HG02884 (cell line): ENCODE measurements at regions not wholly inside any gene's neighbourhood (a gene's known extent, or its start where the extent isn't known, plus 50 kb on each side); places are given as distances from the start of the nearest gene placed in this dataset.
A peak's percentile ranks its signal among the peaks of the same experiment; 100 is the strongest.

Experiments used
- ATAC-seq: cut with Tn5 transposase; IDR thresholded peaks from one replicate; pipeline ENCODE4 v1.9.1; 2021; ENCODE audit warnings: mild to moderate bottlenecking, moderate library complexity; ENCODE audit not compliant: unreplicated experiment

DNA sequence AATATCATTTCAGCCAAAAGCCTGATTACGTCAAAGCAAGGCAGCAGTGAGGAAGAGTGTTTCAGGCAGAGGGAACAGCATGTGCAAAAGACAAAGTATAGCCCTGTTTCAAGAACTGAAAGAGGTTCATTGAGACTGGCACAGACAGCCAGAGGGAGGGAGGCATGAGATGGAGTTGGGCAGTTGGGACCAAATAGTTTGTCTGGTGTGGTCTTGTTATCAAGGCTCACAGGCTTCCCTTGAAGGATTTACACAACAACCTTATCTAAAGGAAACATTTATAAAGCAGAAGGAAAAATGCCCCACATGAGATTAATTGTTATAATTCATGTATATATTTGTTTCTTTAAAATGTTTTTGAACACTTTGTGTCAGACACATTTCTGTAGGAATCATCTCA, 253.3 kb downstream of the DMAC1 start:
- no peak for ATAC-seq

DNA sequence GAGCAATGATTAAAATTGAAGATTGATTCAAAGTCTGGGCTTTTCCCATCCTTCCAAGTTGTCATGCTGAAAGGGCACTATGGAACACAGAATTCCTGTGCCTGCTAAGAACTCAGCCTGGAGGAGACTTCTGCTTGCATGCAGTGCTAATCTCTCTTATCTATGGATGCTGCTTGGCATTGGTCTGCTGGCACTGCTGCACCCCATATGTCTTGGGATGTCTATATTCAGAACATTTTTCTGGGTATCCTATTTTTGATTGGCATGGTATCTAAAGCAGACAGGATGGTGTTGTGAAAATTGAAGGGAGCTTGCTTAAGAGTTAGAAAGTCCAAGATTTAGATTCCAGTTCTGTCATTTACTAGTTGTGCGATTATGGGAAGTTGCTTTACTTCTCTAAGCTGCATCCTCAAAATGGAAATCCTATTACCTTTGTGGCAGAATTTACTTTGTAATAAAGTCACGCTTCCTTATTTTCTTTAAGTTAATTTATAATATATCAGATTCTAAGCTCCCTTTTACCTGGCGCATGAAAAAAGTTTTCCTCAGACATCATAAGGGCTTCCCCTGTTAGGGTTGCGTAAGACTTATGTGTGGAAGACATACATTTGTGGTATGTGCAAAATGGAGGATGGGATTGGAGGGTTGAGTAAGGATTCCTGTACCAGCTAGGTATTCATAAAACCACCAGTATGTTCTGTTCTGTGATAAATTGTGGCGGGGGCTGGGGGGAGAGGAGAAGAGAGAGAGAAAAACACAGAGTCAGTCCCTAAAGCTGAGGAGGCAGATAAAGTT, 254.0 kb downstream of the DMAC1 start:
- ATAC-seq: no peak

DNA sequence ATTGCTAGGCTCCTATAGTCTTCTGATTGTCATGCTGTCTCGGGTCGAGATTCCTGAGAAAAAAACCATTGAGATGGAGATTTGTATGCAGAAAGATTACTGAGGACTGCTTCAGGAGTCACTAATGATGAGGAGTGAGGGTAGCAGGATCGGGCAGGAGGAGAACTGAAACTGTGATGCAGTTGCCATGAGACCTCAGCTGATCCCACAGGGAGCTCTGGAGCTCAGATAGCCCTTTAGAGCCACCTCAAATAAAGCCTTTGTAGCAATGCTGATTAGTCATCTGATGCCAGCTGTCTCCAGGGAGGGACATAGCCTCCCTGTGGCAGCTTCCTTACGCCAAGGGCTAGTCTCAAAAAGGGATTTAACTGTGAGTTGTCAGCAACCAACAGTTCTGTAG, 256.9 kb downstream of the DMAC1 start:
- no peak for ATAC-seq

DNA sequence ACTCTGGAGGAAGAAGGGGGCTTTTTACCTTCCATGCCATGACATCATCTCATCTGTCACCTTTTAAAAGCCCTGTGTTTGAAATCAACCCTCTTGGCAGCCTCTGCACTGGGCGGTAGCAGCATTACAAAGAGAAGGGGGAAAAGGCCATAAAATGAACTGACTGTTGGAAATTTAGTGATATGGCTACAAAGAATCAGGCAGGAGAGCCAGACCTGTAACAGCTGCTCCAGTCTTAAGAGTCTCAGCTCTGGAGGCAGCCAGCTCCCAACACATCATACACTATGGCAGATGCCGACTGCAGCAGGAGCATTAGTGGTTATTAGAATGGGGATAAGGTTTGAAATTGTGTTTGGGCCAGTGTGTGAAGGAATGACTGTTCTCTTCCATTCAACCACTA, 257.5 kb downstream of the DMAC1 start:
- no peak for ATAC-seq

DNA sequence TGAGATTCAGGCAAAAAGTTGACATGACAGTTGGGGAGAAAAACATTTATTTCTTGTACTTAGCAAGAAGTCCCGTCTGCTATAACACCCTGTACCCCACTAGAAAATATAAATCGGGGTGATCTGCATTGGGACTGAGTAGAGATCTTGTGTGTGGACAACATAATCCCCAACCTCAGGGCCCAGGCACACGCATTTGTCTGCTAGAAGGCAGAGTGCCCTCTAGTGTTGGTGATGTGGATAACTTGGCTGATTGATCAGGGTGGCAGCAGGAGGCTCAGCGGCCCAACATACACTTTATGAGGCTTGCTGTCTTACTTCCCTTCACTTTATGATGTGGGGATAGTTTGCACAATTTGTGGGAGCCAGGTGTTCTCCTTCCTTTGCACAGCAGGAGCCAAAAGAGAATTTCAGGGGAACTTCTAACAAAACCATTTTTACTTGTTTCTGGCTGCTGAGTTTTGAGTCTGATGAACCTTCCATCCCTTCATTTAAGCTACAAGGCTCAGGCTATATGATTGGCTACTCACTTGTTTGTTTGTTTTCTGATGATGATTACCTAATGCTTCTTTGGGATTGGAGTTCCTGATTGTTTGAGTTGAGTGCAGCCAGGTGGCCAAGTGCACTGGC, 263.2 kb downstream of the DMAC1 start:
- peak; percentile 86 for ATAC-seq

DNA sequence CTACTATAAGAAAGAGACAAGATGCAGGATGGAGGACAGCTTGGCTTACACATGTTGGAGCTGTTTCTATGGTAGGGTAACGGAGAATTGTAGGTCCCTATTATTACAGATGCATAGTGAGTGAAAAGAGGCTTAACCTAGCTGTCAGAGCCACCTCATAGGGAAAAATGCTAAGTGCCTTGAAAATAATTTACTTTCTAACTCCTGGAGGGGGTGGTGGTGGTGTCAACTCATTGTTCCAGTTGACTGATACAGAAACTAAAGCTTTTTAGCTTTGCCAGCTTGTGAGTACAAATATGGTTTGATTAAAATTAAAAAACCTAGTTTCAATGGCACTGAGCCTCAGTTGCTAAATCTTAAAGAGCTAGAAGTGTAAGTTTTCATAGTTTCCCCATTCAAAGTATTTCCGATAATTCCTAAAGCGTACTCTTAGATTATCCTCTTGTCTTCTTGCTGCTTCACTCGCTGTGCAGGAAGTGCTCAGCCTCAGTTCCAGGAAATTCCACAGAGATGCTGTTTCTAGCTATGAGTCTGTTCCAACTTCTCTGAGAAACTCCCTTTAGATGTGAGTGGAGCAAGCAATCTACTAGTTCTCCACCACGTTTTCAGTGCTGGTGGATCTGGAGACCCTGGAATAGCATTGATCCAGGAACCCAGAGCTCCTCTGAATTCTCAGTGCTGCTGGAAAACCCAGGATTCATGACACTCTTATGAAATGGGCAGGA, 265.2 kb downstream of the DMAC1 start:
- ATAC-seq: peak; percentile 37

DNA sequence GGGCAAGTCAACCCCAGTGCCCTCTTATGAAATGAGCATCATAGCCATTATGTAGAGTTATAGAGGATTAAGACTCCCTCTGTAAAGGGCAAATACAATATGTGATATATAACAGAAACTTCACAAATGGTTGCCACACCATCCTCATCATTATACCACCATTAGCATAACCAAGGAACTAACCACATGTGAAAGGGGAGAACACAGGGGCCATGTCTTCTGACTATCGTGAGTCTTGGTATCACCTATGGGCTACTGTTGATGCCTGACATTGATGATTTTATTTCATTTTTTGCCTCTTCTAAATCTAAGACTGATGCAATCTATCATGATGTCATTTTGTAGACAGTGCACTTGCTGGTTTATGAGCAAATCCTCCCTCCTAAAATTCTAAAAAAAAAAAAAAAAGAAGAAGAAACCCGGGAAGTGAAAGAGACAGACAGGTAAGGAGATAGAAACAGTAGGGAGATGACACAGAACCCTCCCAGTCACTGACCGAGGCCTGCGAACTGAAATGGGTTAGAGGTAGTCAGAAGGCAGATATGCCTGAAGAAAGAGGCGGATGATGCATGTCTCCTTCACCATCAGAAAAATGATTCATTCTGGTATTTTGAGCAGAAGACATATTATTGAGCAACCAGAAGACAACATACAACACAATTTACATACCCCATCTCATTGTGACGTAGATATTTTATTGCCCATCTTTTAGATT, 266.0 kb downstream of the DMAC1 start:
- no peak for ATAC-seq

DNA sequence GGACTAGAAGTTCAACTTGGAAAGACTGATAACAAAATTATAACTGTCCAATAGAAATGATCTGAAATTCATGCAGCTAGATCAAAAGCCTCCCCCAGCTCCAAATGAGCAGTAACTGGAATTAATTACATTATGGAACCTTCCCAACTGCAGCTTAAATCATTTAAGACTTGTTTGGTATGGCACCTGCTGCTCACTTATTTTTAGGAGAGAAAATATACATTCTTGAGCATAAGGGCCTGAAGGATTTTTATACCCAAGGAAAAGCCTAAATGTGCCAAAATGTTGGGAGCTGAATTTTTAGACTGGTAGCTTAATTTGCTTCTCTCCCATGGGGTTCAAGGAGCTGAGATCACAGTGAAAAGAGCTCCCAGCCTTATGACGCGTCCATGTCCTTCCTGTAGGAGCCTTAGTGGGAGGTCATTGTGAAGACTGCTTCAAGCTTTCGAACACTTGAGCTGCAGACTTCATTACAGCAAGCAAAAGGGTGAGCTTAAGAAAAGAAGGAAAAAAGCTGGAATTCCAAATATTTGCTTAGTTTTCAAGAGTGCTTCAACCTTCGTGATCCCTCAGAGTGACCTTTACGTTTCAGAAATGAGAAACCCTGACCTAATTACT, 276.0 kb downstream of the DMAC1 start:
- ATAC-seq: no peak

DNA sequence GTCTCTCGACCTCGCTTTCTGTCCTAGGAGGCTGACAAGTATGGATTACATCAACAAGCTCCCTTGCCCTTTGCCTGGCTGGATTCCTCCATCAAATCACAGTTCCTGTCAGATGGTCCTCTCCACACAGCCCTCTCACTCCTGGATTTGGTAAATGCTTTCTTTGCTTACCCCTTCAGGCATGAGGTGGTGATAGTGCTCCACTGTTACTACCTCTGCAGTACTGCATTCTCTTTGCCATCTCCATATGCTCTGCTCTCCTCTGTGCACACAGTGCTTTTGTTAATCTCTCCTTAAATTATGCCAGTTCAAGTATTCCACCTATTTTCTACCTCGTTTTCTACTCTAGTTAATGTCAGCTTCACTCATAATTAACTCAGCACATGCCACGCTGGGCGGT, 279.2 kb downstream of the DMAC1 start:
- ATAC-seq: no peak

DNA sequence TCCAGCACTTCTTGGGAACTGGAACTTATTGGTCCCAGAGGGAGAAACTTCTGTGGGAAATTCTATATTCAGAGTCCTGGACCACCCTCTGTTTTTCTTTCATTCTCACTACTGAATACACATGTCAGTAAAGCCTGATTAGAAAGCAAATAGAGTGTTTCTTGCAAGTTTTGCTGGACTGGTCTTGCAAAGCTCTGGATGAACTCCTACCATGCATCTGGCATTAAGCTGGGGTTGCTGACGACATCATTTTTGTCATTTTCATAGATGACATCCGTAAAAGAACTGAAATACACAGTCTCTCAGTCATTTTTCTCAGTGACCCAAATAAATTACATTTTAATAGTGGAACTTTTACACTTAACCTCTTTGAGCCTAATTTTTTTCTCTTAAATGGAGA, 283.2 kb downstream of the DMAC1 start:
- no peak for ATAC-seq

DNA sequence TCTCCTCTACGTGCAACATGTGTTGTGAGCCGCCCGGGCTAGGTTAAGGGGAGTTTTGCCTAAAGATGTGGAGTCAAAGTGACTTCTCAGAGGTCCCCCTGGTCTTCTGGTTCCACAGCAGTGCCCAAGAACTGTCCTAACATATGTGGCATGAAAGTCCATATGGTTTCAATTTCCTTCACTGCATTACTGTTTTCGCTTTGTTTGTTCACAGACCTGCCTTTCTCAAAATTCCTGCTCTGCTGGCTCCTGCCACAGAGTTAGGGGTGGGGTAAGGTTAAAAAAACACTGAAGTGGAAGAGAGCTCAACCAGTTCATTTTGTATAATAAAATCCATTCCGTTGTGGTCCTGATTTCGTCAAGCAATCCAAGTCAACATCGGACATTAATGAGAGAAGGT, 289.4 kb downstream of the DMAC1 start:
- no peak for ATAC-seq

DNA sequence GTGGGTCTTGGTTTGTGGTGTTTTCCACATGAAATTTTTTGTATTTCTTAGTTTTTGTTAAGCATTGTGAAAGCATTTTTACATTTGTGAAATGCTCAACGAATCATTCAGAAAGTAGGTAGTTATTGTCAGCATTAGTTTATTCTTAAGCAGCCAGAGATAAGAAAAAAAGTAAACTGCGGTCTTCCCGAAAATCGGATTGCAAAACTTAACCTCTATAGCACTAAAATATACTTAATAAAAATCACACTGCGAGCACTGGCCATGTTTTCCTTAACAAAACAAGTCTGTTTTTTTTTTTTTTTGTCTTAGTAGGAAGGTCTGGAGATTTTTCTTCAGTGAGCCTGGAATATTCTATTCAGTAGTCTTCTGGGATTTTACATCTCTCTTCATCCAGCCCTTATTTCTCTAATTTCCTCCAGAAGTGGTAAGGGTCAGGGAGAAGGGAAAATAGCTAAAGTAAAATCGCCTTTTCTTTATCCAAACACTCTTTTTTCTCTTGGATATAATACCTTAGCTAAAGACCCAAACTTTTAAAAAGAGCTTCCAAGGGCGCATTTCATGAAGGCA, 289.9 kb downstream of the DMAC1 start:
- ATAC-seq: no peak

DNA sequence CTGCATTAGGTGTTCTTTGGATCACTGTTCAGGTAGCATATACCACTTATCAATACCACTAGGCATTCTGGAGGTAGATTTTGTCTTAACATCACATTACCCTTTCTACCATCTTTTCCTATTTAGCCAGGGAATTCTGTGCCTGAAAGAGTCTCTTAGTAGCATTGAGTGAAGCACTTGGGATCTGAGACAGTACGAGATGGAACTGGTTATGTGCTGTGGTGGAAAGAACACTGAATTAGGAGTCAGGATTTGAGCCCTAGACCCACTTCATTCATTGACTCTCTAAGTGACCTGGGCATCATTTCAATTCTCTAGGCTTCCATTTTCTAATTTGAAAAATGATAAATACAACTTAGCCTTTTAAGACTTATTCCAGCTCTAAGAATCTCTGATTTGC, 291.1 kb downstream of the DMAC1 start:
- ATAC-seq: no peak

DNA sequence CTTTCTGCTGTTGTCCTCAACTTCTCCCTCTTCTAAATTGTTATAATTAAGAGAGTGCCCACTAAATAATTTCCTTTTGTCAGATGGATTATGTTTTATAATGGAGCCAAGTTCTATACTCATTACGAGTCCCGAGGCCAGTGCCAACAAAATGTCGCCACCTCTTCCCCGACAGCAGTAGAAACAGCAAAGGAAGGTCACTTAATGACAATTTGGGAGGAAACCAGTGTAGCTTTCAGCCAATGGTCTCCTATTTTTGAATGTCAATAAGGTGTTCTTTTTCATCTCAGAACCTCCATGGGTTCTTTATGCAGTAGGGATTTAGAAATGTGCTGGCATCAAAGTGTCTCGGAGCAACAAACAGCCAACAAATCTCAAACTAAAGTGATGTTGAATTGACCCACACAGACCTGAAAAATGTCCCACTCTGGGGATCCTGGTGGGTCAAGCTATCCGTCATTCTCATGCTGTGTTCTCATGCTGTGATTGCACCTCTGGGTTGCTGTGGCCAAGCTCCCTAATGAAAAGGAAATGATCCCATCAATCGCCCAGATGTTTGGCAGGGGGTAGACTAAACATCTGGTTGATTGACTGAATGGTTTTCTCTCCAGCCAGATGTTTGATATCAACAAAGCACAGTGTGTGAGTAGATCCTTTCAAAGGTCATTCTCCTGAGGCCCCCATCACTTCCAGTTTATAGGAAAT, 291.9 kb downstream of the DMAC1 start:
- no peak for ATAC-seq

DNA sequence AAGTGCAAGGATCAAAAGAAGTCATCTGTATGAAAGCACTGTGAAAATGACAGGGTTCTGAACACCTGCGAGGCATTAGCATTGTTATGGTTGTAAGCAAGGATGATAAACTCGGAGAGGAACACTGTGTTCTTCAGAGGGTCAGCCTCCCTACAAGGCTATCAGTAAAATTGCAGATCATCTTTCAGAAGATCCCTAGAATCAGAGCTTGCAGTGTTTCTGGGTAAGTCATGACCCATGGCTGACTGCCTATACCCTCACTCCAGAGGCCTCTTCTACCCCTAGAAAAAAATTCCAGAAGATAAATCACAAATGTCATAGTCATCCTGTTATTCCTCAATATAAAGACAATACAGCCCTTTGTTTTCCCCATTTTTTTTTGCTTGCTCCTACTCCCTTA, 292.6 kb downstream of the DMAC1 start:
- ATAC-seq: no peak

DNA sequence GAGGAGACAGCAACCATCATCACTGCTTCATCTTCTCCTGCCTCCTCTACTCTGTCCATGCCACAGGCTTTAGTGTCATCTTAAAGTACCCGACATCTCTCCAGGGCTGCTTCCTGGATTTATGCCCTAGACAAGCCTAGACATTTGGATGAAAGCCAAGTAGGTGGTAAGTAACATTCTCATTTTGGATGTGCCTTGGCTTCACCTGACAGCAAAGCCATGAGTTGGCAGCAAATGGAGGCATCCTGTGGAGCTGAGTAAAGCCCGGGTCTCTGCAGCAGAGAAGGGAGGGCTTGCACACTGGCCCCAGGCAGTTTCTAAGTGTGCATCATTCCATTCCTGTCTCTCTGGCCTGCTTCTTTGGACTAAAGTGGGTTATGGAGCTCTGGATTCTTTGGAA, 299.1 kb downstream of the DMAC1 start:
- ATAC-seq: no peak

DNA sequence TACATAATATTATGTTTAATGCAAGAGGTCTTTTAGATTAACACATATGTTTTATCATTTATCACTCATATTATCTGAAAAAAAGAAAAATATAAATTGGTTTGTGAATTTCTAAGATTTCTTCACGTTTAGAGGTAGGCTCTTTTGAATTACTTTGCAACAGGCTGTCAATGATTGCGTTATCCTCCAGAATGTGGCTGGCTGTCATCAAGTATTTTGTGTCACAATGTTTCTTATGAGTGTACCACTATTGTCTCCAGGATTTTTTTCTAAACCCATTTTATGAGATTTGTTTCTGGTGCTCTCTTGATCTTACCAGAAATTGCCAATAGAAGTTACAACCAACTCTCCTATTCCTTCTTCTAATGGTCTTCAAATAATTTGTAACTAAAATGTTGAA, 307.9 kb downstream of the DMAC1 start:
- ATAC-seq: no peak

DNA sequence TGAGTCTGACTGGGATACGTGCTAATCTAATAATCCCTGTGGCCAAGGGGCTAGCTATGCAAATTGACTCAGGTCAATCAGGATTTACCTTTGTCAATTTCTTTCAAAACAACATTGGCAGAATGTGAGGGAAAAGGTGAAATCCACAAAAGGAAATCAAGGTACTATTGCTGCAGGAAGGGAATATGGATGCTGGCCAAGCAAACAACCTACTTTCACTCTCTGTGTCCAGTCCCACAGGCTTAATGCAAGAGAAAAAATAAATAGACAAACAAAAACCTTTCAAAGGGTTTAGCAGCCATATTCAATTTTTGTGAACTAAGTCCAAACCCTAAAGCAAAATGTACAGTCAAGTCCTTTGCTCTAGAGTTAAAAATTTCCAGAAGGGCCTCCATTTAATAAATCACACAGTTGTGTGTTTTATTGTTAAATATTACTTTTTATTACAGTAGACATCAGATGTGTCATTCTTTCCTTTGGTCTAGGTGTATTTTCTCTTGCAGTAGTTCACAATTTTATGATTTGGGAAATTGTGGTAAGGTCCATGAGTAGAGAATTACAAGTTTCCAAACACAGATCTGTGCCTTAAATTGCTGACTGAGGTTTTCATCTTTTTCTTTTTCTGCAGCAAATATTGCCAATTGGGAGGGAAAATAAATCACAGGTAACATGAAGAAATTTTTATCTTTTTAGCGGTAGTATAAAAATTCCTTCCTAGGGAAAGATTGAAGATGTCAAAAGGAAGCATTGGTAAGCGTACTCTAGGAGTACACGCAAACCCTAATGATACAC, 309.1 kb downstream of the DMAC1 start:
- no peak for ATAC-seq

DNA sequence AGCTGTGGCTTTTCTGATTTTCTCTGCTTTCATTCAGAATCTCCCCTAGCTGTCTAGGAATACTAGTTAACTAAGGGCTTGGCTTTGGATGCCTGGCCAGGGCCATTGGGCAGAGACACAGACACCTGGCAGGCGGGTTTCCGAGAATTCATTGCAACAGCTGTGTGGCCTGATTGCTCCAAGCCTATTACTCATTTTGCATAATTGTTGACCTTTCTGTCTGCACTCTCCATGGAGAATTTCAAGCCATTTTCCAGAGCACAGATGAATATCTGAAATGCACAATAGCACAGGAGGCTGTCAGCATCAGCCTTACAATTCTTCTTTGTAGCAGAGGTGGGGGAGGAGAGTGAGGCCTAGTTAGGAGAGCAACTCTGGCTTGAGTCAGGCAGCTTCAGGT, 310.5 kb downstream of the DMAC1 start:
- no peak for ATAC-seq
